NCI-H524 treated with DMSO at 0.1 percent for 48 hours (cell line): ENCODE measurements at regions not wholly inside any gene's neighbourhood (a gene's known extent, or its start where the extent isn't known, plus 50 kb on each side); places are given as distances from the start of the nearest gene placed in this dataset.

Source experiments
- DNase-seq: peaks from one replicate; lab custom pipeline; 2025; lab: John Stamatoyannopoulos, UW

GRCh38 chr10:121183707-121184106 is 332.5 kb downstream of the WDR11 start:
- no peak for DNase-seq

- DNase-seq, result no peak
Observed at GRCh38 chr10:121185816-121186455, 334.8 kb downstream of the WDR11 start.

GRCh38 chr10:121187391-121187790 is 336.2 kb downstream of the WDR11 start:
- DNase-seq, result no peak

GRCh38 chr10:121188005-121188404 is 336.8 kb downstream of the WDR11 start:
- no peak for DNase-seq

- DNase-seq, result no peak
Observed at GRCh38 chr10:121189066-121189465, 337.9 kb downstream of the WDR11 start.

- no peak for DNase-seq
Observed at GRCh38 chr10:121194696-121195523, 343.7 kb downstream of the WDR11 start.

- no peak for DNase-seq
Observed at GRCh38 chr10:121195524-121195910, 344.4 kb downstream of the WDR11 start.

- DNase-seq, result no peak
Observed at GRCh38 chr10:121199081-121199480, 347.9 kb downstream of the WDR11 start.

- no peak for DNase-seq
Observed at GRCh38 chr10:121205625-121206024, 354.5 kb downstream of the WDR11 start.

- no peak for DNase-seq
Observed at GRCh38 chr10:121211446-121211845, 360.3 kb downstream of the WDR11 start.

GRCh38 chr10:121213437-121213836 is 362.3 kb downstream of the WDR11 start:
- DNase-seq, result no peak

GRCh38 chr10:121216295-121216694 is 365.1 kb downstream of the WDR11 start:
- DNase-seq, result no peak

- no peak for DNase-seq
Observed at GRCh38 chr10:121216721-121217181, 365.6 kb downstream of the WDR11 start.

- DNase-seq, result no peak
Observed at GRCh38 chr10:121217331-121217730, 366.2 kb downstream of the WDR11 start.

GRCh38 chr10:121221072-121221471 is 369.9 kb downstream of the WDR11 start:
- no peak for DNase-seq

- DNase-seq, result no peak
Observed at GRCh38 chr10:121221991-121222390, 370.8 kb downstream of the WDR11 start.

GRCh38 chr10:121222842-121223241 is 371.7 kb downstream of the WDR11 start:
- no peak for DNase-seq

- no peak for DNase-seq
Observed at GRCh38 chr10:121231079-121231478, 367.2 kb downstream of the FGFR2 start.

GRCh38 chr10:121232494-121232893 is 365.8 kb downstream of the FGFR2 start:
- DNase-seq, result no peak

- DNase-seq, result no peak
Observed at GRCh38 chr10:121235692-121236091, 362.6 kb downstream of the FGFR2 start.

- no peak for DNase-seq
Observed at GRCh38 chr10:121236621-121237020, 361.6 kb downstream of the FGFR2 start.

GRCh38 chr10:121237718-121238117 is 360.5 kb downstream of the FGFR2 start:
- no peak for DNase-seq

- DNase-seq, result no peak
Observed at GRCh38 chr10:121240011-121240410, 358.2 kb downstream of the FGFR2 start.
